GM11168 (cell line): ENCODE measurements at regions not wholly inside any gene's neighbourhood (a gene's known extent, or its start where the extent isn't known, plus 50 kb on each side); places are given as distances from the start of the nearest gene placed in this dataset.
"Not testable (repeated sequence)": the region's sequence is repeated elsewhere in the genome, so short reads cannot be mapped to it uniquely, and the experiment has no call there.

Source experiments
- in situ Hi-C: fragments of 300-500 bp; cut with MboI; formaldehyde crosslinking; loops from one replicate; pipeline ENCODE4 v1.12.0; 2022; ENCODE audit warnings: low sequenced_read_pairs; ENCODE audit not compliant: unreplicated experiment

GRCh38 chr14:97066068-97066899 is 269.1 kb downstream of the VRK1 start:
- in situ Hi-C loops = no loop called here

GRCh38 chr14:97068293-97068692 is 271.1 kb downstream of the VRK1 start:
- in situ Hi-C loops = not testable (repeated sequence)

GRCh38 chr14:97070259-97070658 is 273.1 kb downstream of the VRK1 start:
- in situ Hi-C loops = no loop called here

- in situ Hi-C loops = no loop called here
These were observed 274.0 kb downstream of the VRK1 start for GRCh38 chr14:97071177-97071576.

- in situ Hi-C loops = no loop called here
These were observed 276.4 kb downstream of the VRK1 start for GRCh38 chr14:97073622-97074021.

GRCh38 chr14:97074456-97074855 is 277.3 kb downstream of the VRK1 start:
- in situ Hi-C loops = no loop called here

- in situ Hi-C loops = no loop called here
These were observed 277.7 kb downstream of the VRK1 start for GRCh38 chr14:97074856-97075255.

- in situ Hi-C loops = no loop called here
These were observed 280.1 kb downstream of the VRK1 start for GRCh38 chr14:97077253-97077653.

GRCh38 chr14:97077687-97078086 is 280.5 kb downstream of the VRK1 start:
- in situ Hi-C loops = no loop called here

GRCh38 chr14:97080991-97081390 is 283.8 kb downstream of the VRK1 start:
- in situ Hi-C loops = no loop called here

GRCh38 chr14:97095269-97095668 is 298.1 kb downstream of the VRK1 start:
- in situ Hi-C loops = no loop called here

- in situ Hi-C loops = no loop called here
These were observed 300.1 kb downstream of the VRK1 start for GRCh38 chr14:97097296-97097695.

GRCh38 chr14:97100306-97100705 is 303.1 kb downstream of the VRK1 start:
- in situ Hi-C loops = no loop called here

- in situ Hi-C loops = no loop called here
These were observed 304.4 kb downstream of the VRK1 start for GRCh38 chr14:97101561-97101960.

GRCh38 chr14:97104029-97104428 is 306.8 kb downstream of the VRK1 start:
- in situ Hi-C loops = no loop called here

GRCh38 chr14:97106166-97106565 is 309.0 kb downstream of the VRK1 start:
- in situ Hi-C loops = no loop called here

- in situ Hi-C loops = no loop called here
These were observed 309.4 kb downstream of the VRK1 start for GRCh38 chr14:97106609-97107008.

- in situ Hi-C loops = no loop called here
These were observed 309.9 kb downstream of the VRK1 start for GRCh38 chr14:97107080-97107479.

- in situ Hi-C loops = no loop called here
These were observed 310.6 kb downstream of the VRK1 start for GRCh38 chr14:97107760-97108159.

GRCh38 chr14:97109234-97109633 is 312.1 kb downstream of the VRK1 start:
- in situ Hi-C loops = no loop called here

- in situ Hi-C loops = no loop called here
These were observed 316.2 kb downstream of the VRK1 start for GRCh38 chr14:97113339-97113738.

GRCh38 chr14:97116546-97116945 is 319.4 kb downstream of the VRK1 start:
- in situ Hi-C loops = no loop called here
